GM19372 (cell line): ENCODE measurements at regions not wholly inside any gene's neighbourhood (a gene's known extent, or its start where the extent isn't known, plus 50 kb on each side); places are given as distances from the start of the nearest gene placed in this dataset.

Experiments used
- ATAC-seq: cut with Tn5 transposase; IDR thresholded peaks from one replicate; pipeline ENCODE4 v1.9.1; 2021; ENCODE audit warnings: mild to moderate bottlenecking, low read depth, moderate library complexity; ENCODE audit not compliant: unreplicated experiment

DNA sequence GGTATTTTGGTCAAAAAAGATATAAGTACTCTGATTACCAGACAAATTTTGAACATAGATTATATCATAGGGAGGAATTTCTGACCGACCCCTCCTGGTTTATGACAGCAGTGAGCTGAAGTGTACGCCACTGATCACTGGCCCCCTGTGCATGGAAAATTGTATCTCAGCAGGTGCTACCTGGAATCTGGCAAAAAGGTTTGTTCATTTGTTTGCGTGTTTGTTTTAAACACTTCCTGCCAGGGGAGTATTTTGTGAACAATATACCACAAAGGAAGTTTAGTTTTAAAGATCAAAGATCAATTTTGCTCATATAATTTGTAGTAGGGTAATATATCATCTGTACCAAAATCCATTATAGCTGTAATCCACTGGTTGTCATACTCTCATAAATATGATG lies 219.7 kb upstream of the TENM3 start:
- ATAC-seq: no peak

DNA sequence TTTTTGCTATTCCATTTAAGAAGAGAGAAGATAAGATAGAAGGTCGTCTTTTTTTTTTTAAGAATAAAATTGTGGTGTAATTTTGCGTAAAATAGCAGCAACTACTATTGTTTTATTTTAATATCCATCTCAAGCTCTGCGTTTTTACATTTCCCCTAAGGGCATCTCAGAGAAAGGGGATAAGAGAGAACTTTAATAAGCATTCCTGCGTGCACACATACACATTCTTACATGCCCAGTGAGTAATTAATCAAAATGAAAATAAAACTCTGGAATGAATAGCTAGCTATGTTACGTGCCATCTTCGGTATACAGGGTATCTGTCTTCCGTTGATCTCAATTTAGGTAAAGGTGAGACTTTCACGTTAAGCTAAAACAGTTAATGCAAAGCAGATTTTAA lies 200.3 kb upstream of the TENM3 start:
- ATAC-seq: no peak

DNA sequence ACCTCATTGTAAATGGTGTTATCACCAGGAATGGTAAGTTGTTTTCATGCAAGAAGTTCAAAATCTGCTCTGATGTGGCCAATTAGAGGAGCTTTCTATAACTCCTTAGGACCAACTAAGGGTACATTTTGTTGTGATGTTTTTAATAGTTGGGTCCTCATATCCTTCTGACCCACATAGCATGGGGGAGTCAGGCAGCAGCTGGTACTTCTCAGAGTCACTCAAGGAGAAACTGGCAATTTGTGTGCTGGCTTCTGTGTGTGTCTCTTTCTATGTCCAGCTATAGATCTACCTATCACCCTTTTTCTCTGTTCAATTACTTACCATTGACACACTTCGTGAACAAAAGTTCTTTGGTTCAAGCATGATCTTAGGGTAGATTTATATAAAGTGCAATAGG lies 194.3 kb upstream of the TENM3 start:
- no peak for ATAC-seq

DNA sequence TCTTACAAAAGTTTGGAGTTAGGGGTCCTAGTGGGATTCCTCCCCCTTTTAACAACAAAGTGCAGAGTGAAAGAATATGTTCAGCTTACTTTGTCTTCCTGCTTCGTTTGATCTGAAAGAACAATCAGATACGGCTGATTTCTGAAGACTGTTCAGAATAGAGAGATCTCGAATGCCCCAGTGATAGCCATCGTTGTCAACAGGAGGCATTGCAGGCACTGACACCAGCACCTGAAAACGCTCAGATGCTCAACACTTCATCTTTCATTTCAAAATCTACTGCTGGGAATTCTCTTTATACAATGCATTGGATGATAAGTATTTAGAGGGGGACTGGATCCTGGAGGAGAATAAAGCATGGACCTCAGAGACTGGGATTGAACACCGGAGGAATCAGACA lies 186.3 kb upstream of the TENM3 start:
- ATAC-seq: no peak

DNA sequence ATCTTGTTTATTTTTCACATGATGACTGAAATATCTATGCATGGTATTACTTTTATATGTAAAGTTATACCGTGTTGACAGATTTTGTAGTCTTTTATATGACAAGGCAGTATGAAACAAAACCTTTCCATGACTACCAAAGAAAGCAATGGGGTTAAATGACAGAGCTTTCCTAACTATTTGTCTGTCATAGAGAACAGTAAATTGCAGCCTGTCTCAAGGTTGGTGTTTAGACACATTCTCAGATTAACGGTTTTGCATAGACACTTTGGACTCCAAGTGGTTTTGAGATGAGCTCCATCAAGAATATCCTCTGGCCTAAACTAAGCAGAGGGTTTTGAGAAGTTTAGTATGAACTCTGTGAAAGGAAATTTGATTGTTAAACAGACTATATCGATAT lies 180.7 kb upstream of the TENM3 start:
- no peak for ATAC-seq

DNA sequence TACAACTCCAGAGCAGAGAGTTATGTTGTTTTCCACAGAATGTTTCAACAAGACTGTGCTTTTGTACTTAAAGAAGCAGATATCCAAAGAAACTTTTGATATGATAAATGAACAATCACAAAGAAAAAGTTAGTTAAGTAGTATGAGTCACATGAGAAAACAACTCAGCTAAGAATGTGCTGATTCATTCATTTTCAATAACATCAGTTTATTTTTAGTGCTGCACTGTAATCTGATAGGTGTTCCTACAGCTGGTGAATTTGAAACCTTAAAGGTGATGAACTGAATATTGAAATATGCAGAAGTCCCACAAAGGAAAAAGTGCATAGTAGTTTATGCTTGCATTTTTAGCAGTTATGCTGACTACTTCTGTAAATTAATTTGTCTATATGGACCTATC lies 180.3 kb upstream of the TENM3 start:
- no peak for ATAC-seq

DNA sequence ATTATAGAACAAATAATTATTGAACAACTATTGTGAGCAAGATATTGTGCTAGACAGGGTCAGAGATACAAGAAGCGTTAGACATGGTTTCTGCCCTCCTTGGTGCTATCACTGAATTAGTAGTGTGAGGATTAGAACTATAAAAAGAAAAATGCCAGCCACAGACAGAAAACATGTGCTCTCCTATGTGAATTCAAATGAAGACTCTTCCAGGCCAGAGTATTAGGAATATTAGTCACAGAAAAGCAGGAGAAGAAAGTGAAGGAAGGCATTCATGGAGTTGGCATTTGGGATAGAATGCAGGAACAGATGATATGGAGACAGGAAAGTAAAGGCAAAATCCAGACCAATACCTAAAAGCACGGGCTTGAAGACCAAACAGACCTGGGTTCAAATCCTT lies 179.6 kb upstream of the TENM3 start:
- no peak for ATAC-seq

DNA sequence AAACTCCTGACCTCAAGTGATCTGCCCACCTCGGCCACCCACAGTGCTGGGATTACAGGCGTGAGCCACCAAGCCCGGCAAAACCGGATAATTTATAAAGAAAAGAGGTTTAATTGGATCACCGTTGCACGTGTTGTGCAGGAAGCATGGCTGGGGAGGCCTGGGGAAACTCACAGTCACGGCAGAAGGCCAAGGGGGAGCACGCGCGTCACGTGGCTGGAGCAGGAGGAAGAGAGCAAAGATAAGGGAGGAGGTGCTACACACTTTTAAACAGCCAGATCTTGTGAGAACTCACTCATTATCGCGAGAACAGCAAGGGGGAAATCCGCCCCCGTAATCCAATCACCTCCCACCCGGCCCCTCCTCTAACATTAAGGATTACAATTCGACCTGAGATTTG lies 177.9 kb upstream of the TENM3 start:
- no peak for ATAC-seq

DNA sequence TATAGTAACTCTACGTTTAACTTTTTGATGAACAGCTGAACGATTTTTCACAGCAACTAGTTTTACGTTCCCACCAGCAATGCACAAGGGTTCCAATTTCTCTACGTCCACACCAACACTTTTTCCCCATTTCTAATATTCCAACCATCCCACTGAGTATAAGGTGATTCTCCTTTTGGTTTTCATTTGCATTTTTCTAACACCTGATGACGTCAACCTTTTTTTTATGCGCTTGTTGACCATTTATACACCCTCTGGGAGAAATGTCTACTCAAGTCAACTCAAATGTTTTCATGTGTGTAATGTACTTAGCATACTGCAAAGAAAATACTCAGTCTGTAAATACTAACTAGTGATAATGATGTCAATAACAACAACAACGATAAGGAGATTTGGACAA lies 177.2 kb upstream of the TENM3 start:
- no peak for ATAC-seq

DNA sequence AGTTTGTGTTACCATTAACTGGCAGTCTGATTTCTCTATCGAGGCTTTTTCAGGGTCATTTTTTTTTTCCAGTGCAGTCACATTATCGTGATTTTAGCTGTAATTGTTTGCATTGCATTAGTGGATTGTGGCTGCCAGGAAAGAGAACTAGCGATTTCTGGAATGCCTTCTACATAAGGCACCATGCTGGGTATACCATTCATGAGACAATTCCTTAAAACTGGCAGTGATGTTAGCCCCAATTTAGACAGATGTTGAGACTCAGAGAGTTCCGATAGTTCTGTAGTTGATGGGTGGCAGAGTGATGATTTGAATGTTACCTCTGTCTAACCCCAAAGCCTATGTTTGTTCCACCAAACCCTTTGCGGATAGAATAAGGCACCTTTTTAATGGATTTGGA lies 175.4 kb upstream of the TENM3 start:
- ATAC-seq: no peak

DNA sequence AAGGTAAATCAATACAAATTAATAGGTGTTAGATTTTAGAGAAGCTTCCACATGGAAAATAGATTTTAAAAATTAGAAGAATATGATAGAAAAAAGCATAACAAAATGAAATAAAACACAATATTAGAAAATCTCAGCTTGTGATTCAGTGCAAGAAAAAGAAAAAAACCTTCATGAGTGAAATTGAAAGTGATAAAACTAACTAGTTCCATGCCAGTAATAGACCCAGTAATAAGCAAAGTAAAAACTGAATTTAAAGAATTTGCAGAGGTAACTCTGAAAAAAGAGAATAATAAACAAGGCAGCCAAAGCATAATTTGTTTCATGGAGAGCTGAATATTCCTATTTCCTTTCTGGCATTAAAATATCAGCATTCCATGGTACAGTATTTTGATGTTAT lies 174.3 kb upstream of the TENM3 start:
- no peak for ATAC-seq

DNA sequence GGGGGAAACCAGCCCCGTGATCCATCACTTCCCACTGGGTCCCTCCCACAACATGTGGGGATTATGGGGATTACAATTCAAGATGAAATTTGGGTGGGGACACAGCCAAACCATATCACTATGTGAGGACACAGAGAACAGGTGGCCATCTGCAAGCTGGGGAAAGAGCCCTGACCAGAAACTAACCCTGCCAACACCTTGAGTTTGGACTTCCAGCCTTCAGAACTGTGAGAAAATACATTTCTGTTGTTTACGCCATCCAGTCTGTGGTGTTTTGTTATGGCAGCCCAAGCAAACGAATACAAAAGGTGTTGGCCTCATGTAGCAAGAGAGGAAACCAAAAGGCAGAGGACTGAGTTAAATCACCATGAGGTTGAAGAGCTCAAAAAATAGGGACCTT lies 169.9 kb upstream of the TENM3 start:
- no peak for ATAC-seq

DNA sequence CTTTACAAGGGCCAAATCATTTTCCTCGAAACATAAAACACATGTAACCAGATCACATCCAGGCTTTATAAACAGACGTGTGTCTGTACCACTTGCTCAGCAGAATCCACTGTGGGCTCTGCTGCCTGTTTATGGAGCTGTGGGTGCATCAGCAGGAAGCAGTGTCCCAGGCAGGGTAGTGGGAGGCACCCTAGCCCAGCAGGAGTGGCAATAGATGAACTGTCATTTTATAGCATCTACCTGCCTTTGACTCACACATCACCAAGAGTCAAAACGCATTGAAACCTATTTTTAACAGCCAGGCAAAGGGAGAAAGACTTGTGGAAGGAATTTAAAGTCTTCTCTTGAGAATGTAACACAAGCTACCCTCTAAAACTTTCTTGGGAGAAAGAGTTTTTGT lies 169.1 kb upstream of the TENM3 start:
- no peak for ATAC-seq

DNA sequence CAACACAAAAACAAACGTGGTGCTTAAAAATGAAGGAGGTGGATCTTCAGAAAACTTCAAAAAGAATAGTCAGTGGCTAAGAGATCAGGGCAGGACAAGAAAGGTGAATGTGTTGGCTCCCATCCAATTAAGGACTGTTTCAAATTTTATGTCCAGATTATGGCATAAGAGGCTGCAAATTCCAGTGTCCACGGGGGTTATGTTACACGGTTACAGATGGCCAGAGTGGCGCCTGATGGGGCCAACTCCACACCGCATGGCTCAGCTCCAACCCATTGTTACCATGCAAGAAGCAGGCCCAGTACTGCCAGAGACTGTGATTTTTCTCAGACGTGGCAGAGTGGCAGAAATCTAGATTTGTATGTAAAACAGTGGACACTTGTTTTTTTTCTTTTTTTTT lies 168.4 kb upstream of the TENM3 start:
- no peak for ATAC-seq

DNA sequence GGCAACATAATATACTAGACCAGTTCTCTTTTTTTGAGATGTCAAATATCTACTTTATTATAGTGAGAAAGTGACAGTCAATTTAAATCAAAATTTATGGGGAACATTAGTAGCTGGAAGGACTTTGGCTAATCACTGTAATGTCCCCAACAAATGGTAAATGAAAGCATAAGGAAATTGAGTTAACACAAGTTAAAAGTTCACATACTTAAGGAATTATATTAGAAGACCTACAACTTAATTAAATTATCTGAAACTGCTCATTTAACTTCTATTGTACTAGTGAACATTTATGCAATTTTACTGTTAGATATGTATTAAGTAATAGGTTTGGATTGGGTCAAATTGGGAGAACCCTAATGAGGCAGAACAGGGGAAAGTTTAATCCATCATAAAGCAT lies 160.3 kb upstream of the TENM3 start:
- no peak for ATAC-seq

DNA sequence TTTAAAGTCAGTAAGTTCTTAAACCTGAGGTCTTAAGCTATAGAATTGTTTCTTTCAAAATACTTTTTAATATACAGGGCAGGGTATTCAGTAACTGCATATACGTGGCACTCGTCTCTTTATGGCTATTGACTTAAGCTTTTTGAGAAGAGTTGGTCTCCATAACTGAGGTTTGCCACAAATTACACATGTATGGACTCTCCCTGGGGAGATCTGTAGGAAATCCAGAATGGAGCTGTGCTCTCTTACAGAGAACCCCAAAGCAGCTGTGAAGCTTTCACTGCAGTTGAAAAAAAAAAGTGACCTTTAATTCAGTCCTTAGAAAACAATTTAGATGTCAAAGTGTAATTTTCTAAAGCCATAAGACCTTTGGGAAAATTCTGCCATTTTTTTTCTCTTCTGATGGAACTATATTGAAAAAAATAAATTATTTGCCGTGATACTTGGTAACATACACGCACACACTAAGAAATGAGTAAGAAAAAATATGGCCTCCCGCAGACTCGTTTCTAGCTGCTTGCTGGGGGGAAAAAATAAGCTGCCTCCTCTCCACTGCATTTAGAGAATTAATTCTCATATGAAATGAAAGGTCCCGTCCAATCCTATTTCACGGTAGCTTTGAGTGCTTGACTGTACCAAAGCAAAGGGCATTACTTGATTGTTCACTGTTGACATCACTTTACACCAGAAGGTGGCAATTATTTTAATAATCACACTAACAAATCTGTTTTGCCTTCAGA lies 159.4 kb upstream of the TENM3 start:
- ATAC-seq: no peak

DNA sequence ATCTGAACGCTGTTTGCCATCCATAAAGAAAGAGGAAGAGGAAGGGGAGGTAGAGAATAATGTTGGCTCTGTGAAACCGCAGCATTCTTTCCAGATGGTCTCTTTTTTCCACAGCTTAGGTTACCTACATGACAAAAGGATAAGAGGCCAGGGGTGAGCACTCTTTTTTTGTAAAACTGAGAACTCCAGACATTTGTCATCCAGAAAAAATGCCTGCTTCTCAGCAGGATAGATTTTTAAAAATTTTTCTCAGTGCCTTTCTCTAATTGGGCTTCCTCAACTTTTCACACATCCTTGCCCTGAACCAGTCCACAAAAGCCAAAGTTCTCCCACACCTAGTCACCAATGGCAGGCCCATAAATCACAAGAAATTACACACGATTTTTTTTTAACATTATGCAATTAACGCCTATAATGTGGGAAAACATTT lies 158.1 kb upstream of the TENM3 start:
- no peak for ATAC-seq

DNA sequence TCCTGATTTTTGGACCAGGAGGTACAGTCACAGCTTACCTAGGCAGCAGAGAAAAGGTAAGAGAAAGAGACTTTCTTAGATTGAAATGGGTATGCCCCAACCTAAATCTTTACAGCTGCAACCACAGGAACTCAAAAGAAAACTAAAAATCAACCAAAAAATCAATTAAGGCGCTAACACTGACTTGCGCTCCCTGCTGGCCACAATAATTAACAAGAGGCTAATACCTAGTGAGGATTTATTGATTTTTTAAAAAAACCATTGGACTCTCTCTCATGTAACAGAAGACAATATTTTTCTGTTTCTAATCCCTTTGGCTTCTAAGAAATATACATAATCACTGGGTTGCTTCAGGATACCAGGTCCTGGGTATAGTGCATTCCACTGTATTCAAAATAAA lies 153.9 kb upstream of the TENM3 start:
- peak; percentile 54 for ATAC-seq

DNA sequence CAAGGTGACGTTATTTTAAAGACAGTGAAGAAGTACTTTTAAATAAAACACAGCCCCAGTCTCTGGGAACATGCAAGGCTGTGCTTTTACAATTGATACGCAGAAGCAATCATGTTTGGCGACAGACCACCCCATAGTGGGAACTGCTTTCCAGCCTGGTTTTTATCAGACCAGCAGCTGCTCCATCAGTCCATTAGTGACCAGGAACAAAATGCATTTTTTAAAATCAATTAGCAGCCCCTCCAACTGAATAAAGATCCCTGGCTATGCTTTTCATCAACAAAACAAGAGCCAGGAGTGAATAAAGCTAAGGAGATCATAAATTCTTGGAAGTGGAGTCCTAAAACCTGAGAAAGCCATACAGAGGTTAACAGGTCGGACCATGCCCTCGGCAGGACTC lies 153.0 kb upstream of the TENM3 start:
- no peak for ATAC-seq

DNA sequence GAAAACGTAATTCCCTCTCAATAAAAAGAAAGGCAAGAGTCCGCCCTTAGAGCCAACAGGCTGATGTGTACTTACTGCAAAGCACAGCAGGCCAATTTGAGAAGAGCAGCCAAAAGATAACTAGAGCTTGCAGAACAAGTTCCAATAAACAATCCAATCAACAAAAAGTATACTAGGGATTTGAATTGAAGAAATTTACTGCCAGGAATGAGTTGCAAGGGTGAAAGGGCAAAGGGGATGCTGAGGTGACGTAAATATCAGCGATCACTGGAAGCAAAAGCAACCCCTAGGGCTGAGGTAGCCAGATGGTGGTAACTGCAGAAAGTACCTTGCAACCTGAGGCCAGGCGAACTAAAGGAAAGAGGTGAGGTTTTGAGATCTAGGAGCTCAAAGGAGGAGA lies 152.1 kb upstream of the TENM3 start:
- ATAC-seq: no peak

DNA sequence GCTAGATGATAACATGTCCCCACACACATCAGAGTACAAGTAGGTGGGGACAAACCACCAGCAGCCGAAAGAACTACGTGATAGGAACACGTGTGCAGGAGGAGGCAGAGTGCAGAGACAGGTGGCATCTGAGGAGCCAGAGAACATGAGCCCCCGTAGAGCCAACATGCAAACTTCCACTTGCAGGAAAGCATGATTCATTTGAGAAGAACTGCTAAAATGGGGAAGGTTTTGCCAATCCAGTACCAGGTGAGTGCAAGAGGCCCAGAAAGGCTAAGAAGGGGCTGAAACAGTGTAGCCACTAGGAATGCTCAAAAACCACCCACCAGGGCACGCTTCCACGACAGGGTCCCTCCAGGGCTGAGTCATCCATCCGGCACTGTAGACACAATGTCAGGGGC lies 149.8 kb upstream of the TENM3 start:
- ATAC-seq: no peak

DNA sequence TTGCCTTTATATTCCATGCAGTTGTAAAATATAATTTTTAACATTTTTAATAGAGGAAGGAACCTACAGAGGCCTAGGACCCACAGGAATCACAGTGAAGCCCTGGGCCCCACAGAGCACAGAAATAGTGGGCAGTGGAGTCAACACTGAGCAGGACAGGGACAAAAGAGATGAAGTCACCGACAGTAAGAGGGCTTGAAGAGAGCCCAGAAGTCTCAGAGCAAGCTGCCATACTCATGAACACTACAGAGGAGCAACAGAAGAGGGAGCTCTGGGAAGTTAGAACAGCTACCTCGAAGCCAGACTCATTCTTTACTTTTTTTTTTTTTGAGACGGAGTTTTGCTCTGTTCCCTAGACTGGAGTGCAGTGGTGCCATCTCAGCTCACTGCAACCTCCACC lies 149.3 kb upstream of the TENM3 start:
- no peak for ATAC-seq

DNA sequence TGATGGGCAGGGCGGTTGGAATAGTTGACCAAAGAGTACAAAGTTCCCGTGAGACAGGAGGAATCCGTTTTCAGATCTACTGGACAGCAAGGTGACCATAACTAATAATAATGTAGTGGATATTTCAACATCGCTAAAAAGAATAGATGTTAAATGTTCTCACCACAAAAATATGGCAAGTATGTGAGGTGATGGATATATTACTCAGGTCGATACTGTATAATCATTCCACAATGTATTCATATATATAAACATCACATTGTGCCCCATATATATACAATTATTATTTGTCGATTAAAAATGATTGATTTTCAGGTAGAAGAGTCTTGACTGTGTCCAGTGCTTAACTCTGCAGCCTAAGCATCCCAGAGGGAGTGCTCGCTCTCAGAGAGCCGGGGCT lies 141.6 kb upstream of the TENM3 start:
- ATAC-seq: no peak
